IPS DF 6.9 (cell line): ENCODE measurements at regions not wholly inside any gene's neighbourhood (a gene's known extent, or its start where the extent isn't known, plus 50 kb on each side); places are given as distances from the start of the nearest gene placed in this dataset.
"Not testable (repeated sequence)": the region's sequence is repeated elsewhere in the genome, so short reads cannot be mapped to it uniquely, and the experiment has no call there.

Source experiments
- DNase-seq: peaks from one replicate; pipeline ENCODE4 v3.0.0-alpha.2; 2013; ENCODE audit warnings: low read depth, low spot score
- H3K27ac ChIP-seq: one replicate; pipeline ENCODE4 v1.5.1; 2013; ENCODE audit warnings: low read length, control low read depth
- H3K27me3 ChIP-seq: 2 replicates; pipeline ENCODE4 v1.6.1; 2013; ENCODE audit warnings: mild to moderate bottlenecking, low read length; ENCODE audit not compliant: control insufficient read depth, insufficient read depth
- H3K36me3 ChIP-seq: 2 replicates; pipeline ENCODE4 v1.6.1; 2013; ENCODE audit warnings: low read length; ENCODE audit not compliant: control insufficient read depth, insufficient read depth
- H3K4me1 ChIP-seq: 2 replicates; pipeline ENCODE4 v1.6.1; 2013; ENCODE audit warnings: low read length; ENCODE audit not compliant: control insufficient read depth, insufficient read depth
- H3K4me3 ChIP-seq: 2 replicates; pipeline ENCODE4 v1.5.1; 2013; ENCODE audit warnings: mild to moderate bottlenecking, low read length
- H3K9me3 ChIP-seq: 2 replicates; pipeline ENCODE4 v1.6.1; 2013; ENCODE audit warnings: low read length, inconsistent platforms; ENCODE audit not compliant: control insufficient read depth, insufficient read depth
- WGBS: extraction: QIAGEN DNeasy Blood & Tissue Kit; methylation state at CpG from one replicate; pipeline ENCODE4 v1.1.7; 2013; ENCODE audit warnings: mixed read lengths, missing lambda C conversion rate; ENCODE audit not compliant: insufficient read length, insufficient coverage; 5-methylcytosine and 5-hydroxymethylcytosine counted together

- Histone ChIP-seq H3K9me3 (no peaks in the 10 kb centered on the region), H3K27me3 (no peaks in the 10 kb centered on the region), H3K36me3 (no peaks in the 10 kb centered on the region), H3K4me3 (no peak overlapping the region), H3K4me1 (peaks cover 1% of the 10 kb centered on the region; the same call in 1 of the 2 replicates), H3K27ac (no peak overlapping the region)
- no peak for DNase-seq
- WGBS, result no CpG with 5 or more reads among the region's 12 CpGs
Measured at GRCh38 chr5:110956913-110957813, 114.3 kb upstream of the TSLP start.

GRCh38 chr5:110957934-110958333, 113.6 kb upstream of the TSLP start:
- Histone ChIP-seq H3K4me3 (no peak overlapping the region), H3K4me1 (peaks cover 1% of the 10 kb centered on the region; the same call in 1 of the 2 replicates), H3K27ac (no peak overlapping the region), H3K9me3 (no peaks in the 10 kb centered on the region), H3K27me3 (no peaks in the 10 kb centered on the region), H3K36me3 (no peaks in the 10 kb centered on the region)
- no peak for DNase-seq
- 100% methylated on average over 1 of the region's 2 CpGs for WGBS

GRCh38 chr5:110963495-110963894, 108.0 kb upstream of the TSLP start:
- Histone ChIP-seq H3K4me1 (no peaks in the 10 kb centered on the region), H3K27ac (no peak overlapping the region), H3K9me3 (no peaks in the 10 kb centered on the region), H3K4me3 (no peak overlapping the region), H3K27me3 (no peaks in the 10 kb centered on the region), H3K36me3 (no peaks in the 10 kb centered on the region)
- no peak for DNase-seq
- WGBS, result no CpG with 5 or more reads among the region's 3 CpGs

- no CpG with 5 or more reads among the region's 3 CpGs for WGBS
- Histone ChIP-seq H3K4me3 (no peak overlapping the region), H3K4me1 (no peaks in the 10 kb centered on the region), H3K27me3 (no peaks in the 10 kb centered on the region), H3K36me3 (no peaks in the 10 kb centered on the region), H3K27ac (no peak overlapping the region), H3K9me3 (no peaks in the 10 kb centered on the region)
- no peak for DNase-seq
Measured at GRCh38 chr5:110965773-110966581, 105.5 kb upstream of the TSLP start.

- H3K9me3 ChIP-seq, result no peaks in the 10 kb centered on the region
- DNase-seq, result no peak
- no peaks in the 10 kb centered on the region for H3K36me3 ChIP-seq
- H3K4me3 ChIP-seq, result no peak overlapping the region
- no peaks in the 10 kb centered on the region for H3K27me3 ChIP-seq
- no CpG with 5 or more reads among the region's 4 CpGs for whole genome bisulfite sequencing
- no peaks in the 10 kb centered on the region for H3K4me1 ChIP-seq
- no peak overlapping the region for H3K27ac ChIP-seq
Measured at GRCh38 chr5:110968246-110969005, 103.1 kb upstream of the TSLP start.

GRCh38 chr5:110969502-110969901, 102.0 kb upstream of the TSLP start:
- Histone ChIP-seq H3K4me1 (no peaks in the 10 kb centered on the region), H3K36me3 (no peaks in the 10 kb centered on the region), H3K27ac (no peak overlapping the region), H3K4me3 (no peak overlapping the region), H3K9me3 (no peaks in the 10 kb centered on the region), H3K27me3 (no peaks in the 10 kb centered on the region)
- WGBS, result no CpG with 5 or more reads among the region's 3 CpGs
- no peak for DNase-seq

GRCh38 chr5:110973510-110973909, 98.0 kb upstream of the TSLP start:
- Histone ChIP-seq H3K27ac (no peak overlapping the region), H3K27me3 (no peaks in the 10 kb centered on the region), H3K36me3 (no peaks in the 10 kb centered on the region), H3K9me3 (no peaks in the 10 kb centered on the region), H3K4me1 (no peaks in the 10 kb centered on the region), H3K4me3 (no peak overlapping the region)
- DNase-seq, result peak; percentile 9
- WGBS, result no CpG with 5 or more reads among the region's 2 CpGs

- Histone ChIP-seq H3K4me1 (no peaks in the 10 kb centered on the region), H3K27me3 (no peaks in the 10 kb centered on the region), H3K36me3 (no peaks in the 10 kb centered on the region), H3K4me3 (no peak overlapping the region), H3K9me3 (no peaks in the 10 kb centered on the region), H3K27ac (no peak overlapping the region)
- WGBS, result no CpG with 5 or more reads among the region's 1 CpG
- DNase-seq, result no peak
Measured at GRCh38 chr5:110977915-110978314, 93.6 kb upstream of the TSLP start.

- DNase-seq, H3K27ac ChIP-seq, H3K4me1 ChIP-seq, H3K27me3 ChIP-seq, H3K4me3 ChIP-seq, H3K36me3 ChIP-seq, H3K9me3 ChIP-seq: not testable (repeated sequence)
- no CpG with 5 or more reads among the region's 19 CpGs for WGBS
Measured at GRCh38 chr5:110985882-110986281, 85.6 kb upstream of the TSLP start.

- H3K36me3 ChIP-seq, H3K27me3 ChIP-seq, DNase-seq, H3K4me1 ChIP-seq, H3K4me3 ChIP-seq, H3K9me3 ChIP-seq, H3K27ac ChIP-seq: not testable (repeated sequence)
- WGBS, result no CpG with 5 or more reads among the region's 3 CpGs
Measured at GRCh38 chr5:110987573-110987972, 83.9 kb upstream of the TSLP start.
